ENCODE measurements at regions not wholly inside any gene's neighbourhood (a gene's known extent, or its start where the extent isn't known, plus 50 kb on each side); places are given as distances from the start of the nearest gene placed in this dataset.

DNA sequence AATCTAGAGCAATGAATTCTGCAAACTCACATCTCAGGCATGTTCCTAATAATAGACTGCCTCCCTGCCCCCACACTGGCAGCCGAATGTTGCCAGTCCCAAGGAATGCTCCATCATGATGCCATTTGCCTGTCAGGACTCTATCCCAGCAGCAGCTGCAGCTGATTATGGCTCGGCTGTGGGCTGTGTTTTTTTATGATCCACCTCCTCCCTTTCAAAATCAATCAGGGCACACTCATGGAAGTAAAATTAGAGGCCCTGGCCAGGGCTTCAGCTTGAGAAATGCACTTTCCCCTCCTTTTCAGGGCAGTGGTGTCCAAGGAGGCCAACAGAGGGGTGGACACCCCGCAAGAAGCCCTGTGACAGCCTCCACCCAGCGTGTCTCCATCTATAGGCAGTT is 176.7 kb upstream of the S1PR3 start (continued):
- TF ChIP-seq, protein P1, sequence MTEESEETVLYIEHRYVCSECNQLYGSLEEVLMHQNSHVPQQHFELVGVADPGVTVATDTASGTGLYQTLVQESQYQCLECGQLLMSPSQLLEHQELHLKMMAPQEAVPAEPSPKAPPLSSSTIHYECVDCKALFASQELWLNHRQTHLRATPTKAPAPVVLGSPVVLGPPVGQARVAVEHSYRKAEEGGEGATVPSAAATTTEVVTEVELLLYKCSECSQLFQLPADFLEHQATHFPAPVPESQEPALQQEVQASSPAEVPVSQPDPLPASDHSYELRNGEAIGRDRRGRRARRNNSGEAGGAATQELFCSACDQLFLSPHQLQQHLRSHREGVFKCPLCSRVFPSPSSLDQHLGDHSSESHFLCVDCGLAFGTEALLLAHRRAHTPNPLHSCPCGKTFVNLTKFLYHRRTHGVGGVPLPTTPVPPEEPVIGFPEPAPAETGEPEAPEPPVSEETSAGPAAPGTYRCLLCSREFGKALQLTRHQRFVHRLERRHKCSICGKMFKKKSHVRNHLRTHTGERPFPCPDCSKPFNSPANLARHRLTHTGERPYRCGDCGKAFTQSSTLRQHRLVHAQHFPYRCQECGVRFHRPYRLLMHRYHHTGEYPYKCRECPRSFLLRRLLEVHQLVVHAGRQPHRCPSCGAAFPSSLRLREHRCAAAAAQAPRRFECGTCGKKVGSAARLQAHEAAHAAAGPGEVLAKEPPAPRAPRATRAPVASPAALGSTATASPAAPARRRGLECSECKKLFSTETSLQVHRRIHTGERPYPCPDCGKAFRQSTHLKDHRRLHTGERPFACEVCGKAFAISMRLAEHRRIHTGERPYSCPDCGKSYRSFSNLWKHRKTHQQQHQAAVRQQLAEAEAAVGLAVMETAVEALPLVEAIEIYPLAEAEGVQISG (CRISPR knock-in tag; IDR thresholded peaks at IDR 0.05), result no peak
- TF ChIP-seq RBM22 (optimal IDR thresholded peaks at IDR 0.05; ENCODE audit: low read length) (no peak), ARHGAP35 (CRISPR knock-in tag; IDR thresholded peaks at IDR 0.05; ENCODE audit: borderline replicate concordance) (no peak), ZNF441 (CRISPR knock-in tag; IDR thresholded peaks at IDR 0.05; ENCODE audit: borderline replicate concordance) (no peak), ZNF224 (CRISPR knock-in tag; IDR thresholded peaks at IDR 0.05) (no peak)
- TF ChIP-seq, protein P2, sequence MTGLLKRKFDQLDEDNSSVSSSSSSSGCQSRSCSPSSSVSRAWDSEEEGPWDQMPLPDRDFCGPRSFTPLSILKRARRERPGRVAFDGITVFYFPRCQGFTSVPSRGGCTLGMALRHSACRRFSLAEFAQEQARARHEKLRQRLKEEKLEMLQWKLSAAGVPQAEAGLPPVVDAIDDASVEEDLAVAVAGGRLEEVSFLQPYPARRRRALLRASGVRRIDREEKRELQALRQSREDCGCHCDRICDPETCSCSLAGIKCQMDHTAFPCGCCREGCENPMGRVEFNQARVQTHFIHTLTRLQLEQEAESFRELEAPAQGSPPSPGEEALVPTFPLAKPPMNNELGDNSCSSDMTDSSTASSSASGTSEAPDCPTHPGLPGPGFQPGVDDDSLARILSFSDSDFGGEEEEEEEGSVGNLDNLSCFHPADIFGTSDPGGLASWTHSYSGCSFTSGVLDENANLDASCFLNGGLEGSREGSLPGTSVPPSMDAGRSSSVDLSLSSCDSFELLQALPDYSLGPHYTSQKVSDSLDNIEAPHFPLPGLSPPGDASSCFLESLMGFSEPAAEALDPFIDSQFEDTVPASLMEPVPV (CRISPR knock-in tag; IDR thresholded peaks at IDR 0.05), result no peak

DNA sequence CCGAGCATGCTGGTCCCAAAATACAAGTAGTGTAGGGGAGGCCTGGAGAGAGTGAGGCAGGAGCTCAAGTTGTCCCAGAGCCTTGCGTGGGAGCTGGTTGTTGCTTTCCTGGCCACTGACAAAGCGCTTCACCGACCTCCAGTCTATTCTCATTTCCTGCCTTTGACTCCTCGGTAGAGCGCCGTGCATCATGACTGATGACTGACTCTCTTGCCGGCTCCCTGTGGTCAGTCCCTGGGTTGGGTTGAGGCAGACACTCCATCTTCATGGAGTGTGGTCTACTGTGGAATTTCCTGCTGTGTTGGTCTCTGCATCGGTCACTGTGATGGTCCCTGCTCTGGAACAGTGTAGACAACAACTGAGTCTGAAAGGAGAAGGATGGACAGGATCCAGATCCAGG is 175.1 kb upstream of the S1PR3 start:
- CTCF ChIA-PET (ENCODE audit: low intra/inter-chr PET ratio, low total read pairs), result no interaction called here
- H3K27me3 ChIP-seq (ENCODE audit: control insufficient read depth in 1 of 2, insufficient read depth in 2 of 2, low read length in 2 of 2), result peaks cover 0 to 3% of the 10 kb centered on the region in 2 experiments; a peak in 1 of 5 replicates
- BruUV-seq (replicated peaks), result no TSS peak
- no peak overlapping the region for H3K27ac ChIP-seq (ENCODE audit: extremely low read length, insufficient read depth, low read length)
- H3K79me2 ChIP-seq (ENCODE audit: insufficient read depth, low read length), result no peaks in the 10 kb centered on the region
- intact Hi-C loops (cut with micrococcal nuclease; ENCODE audit: unreplicated experiment), result no loop called here
- no peaks in the 10 kb centered on the region for H4K20me1 ChIP-seq (ENCODE audit: insufficient read depth, low read length)
- FAIRE-seq (no peak), ATAC-seq (no peak), DNase-seq (ENCODE audit: low spot score) (no peak)
- H3K4me2 ChIP-seq (ENCODE audit: low read depth, low read length), result no peak overlapping the region
- H2AFZ ChIP-seq (ENCODE audit: low read length), result no peak overlapping the region
- no peak for TF ChIP-seq ZNF768 (CRISPR knock-in tag; IDR thresholded peaks at IDR 0.05)
- TF ChIP-seq ZNF367 (CRISPR knock-in tag; IDR thresholded peaks at IDR 0.05; ENCODE audit: borderline replicate concordance), result no peak
- no peak for TF ChIP-seq ZNF709 (CRISPR knock-in tag; IDR thresholded peaks at IDR 0.05)
- TF ChIP-seq KDM6A (CRISPR knock-in tag; IDR thresholded peaks at IDR 0.05; ENCODE audit: low read depth), result no peak
- no peak for TF ChIP-seq ZNF337 (CRISPR knock-in tag; IDR thresholded peaks at IDR 0.05; ENCODE audit: borderline replicate concordance, low read depth)
- no peak for TF ChIP-seq KDM5B (CRISPR knock-in tag; IDR thresholded peaks at IDR 0.05; ENCODE audit: borderline replicate concordance)
- peaks cover 14% of the 10 kb centered on the region for H3K4me1 ChIP-seq (ENCODE audit: insufficient read depth, low read length)
- H3K4me3 ChIP-seq (replicated peaks in 1 of 3; ENCODE audit: insufficient read depth in 1 of 3, low read depth in 2 of 3, low read length in 3 of 3), result no peak overlapping the region
- WGBS (ENCODE audit: low lambda C conversion rate), result 51% methylated on average over 9 of the region's 9 CpGs
- in situ Hi-C loops (cut with HindIII; ENCODE audit: extremely low pct_ligation_motif_present, low pct_unique_long_range_greater_than_20kb), result no loop called here
- H3K9me3 ChIP-seq (ENCODE audit: low read length), result no peaks in the 10 kb centered on the region
- no peak overlapping the region for H3K9ac ChIP-seq (ENCODE audit: insufficient read depth, low read depth, low read length)
- POLR2A ChIA-PET, result no interaction called here
- no peaks in the 10 kb centered on the region for H3K36me3 ChIP-seq (replicated peaks in 1 of 2; ENCODE audit: control insufficient read depth in 1 of 2, insufficient read depth in 2 of 2, low read length in 2 of 2)
